ENCODE measurements at regions not wholly inside any gene's neighbourhood (a gene's known extent, or its start where the extent isn't known, plus 50 kb on each side); places are given as distances from the start of the nearest gene placed in this dataset.

GRCh38 chr12:72095025-72095424 is 156.4 kb downstream of the TPH2 start:
- TF ChIP-seq POU2F2 (IDR thresholded peaks at IDR 0.05; ENCODE audit: low read depth, low read length), result no peak
- no peak for TF ChIP-seq POLR2A (IDR thresholded peaks at IDR 0.05; ENCODE audit: low read depth, low read length)
- TF ChIP-seq TAF1 (IDR thresholded peaks at IDR 0.05; ENCODE audit: low read depth, low read length), result no peak
- TF ChIP-seq POLR2AphosphoS5 (IDR thresholded peaks at IDR 0.05; ENCODE audit: low read depth, low read length), result no peak
- TF ChIP-seq SPI1 (IDR thresholded peaks at IDR 0.05; ENCODE audit: low read depth, low read length), result no peak
- TF ChIP-seq PAX5 (IDR thresholded peaks at IDR 0.05; ENCODE audit: insufficient read depth, low read length, severe bottlenecking), result no peak

All from GM12891 (cell line).